Omental fat pad (tissue), 3 donors: ENCODE measurements at regions not wholly inside any gene's neighbourhood (a gene's known extent, or its start where the extent isn't known, plus 50 kb on each side); places are given as distances from the start of the nearest gene placed in this dataset.

Experiments
- ATAC-seq: fragments of 150-250 bp; one replicate; pipeline ENCODE4 v1.9.1; 2016; ENCODE audit warnings: mild to moderate bottlenecking, moderate library complexity; ENCODE audit not compliant: low FRiP score
- DNase-seq: peaks from one replicate; pipeline ENCODE4 v3.0.0-alpha.2; 2019; ENCODE audit warnings: low spot score
- TF ChIP-seq, protein P1 (sequence below), 3 donors: fragments of 450-650 bp; IDR thresholded peaks; one replicate each; pipeline ENCODE4 v1.5.1; 2016 to 2017; ENCODE audit warnings: antibody characterized with exemption in 3 of 3, mild to moderate bottlenecking in 3 of 3, moderate library complexity in 2 of 3

DNA sequence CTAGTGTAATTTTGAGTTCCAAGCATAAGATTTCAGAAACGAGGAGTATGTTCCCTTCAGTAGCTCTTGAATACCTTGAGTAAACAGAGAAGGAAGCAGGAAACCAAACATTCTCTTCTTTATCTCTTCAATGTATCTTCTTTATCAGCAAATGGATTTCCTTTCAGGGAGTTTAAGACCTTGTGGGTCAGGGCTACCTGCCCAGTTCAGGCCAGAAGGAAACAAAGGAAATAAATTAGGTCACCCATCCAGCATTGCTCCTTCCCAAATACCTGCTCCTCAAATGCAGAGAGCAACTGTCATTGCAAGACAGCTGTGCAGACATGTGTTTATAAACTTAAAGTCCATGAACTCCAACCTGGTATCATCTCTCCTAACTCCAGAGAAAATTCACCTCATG lies 130.1 kb upstream of the SOD1 start:
- TF ChIP-seq, protein P1, sequence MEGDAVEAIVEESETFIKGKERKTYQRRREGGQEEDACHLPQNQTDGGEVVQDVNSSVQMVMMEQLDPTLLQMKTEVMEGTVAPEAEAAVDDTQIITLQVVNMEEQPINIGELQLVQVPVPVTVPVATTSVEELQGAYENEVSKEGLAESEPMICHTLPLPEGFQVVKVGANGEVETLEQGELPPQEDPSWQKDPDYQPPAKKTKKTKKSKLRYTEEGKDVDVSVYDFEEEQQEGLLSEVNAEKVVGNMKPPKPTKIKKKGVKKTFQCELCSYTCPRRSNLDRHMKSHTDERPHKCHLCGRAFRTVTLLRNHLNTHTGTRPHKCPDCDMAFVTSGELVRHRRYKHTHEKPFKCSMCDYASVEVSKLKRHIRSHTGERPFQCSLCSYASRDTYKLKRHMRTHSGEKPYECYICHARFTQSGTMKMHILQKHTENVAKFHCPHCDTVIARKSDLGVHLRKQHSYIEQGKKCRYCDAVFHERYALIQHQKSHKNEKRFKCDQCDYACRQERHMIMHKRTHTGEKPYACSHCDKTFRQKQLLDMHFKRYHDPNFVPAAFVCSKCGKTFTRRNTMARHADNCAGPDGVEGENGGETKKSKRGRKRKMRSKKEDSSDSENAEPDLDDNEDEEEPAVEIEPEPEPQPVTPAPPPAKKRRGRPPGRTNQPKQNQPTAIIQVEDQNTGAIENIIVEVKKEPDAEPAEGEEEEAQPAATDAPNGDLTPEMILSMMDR (IDR thresholded peaks at IDR 0.05): no peak
- DNase-seq (no peak), ATAC-seq (no peak)

DNA sequence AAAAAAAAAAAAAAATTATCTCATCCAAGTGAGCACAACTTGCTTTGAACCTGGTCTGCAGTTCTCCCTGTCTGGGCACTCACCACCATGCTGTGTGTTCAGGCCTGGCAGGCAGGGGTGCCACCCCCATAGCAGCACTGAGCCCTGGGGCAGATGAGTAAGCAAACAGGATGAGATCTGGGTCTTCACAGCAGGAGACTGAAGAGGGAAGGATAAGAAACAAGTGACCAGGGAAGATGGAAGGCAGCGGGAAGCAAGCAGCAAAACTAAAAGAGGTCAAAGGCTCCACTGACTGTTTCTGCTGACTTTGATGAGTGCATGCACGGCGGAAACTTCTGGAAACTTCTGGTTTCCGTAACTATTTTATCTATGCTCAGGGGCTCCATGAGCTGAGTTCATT lies 133.5 kb upstream of the SOD1 start:
- no peak for DNase-seq
- TF ChIP-seq, protein P1 (IDR thresholded peaks at IDR 0.05): no peak
- no peak for ATAC-seq

DNA sequence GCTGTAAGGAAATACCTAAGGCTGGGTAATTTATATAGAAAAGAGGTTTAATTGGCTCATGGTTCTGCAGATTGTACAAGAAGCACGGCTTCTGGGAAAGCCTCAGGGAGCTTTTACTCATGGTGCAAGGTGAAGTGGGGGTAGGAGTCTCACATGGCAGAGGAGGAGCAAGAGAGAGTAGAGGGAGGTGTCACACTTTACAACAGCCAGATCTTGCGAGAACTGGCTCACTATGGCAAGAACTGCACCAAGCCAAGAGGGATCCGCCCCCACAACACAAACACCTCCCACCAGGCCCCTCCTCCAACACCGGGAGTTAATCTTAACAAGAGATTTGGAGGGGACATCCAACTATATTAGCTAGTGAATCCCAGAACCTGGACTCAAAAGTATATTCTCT lies 135.4 kb upstream of the SOD1 start:
- DNase-seq: no peak
- TF ChIP-seq, protein P1 (IDR thresholded peaks at IDR 0.05): no peak
- ATAC-seq: no peak

GRCh38 chr21:31521515-31521914 lies 138.0 kb upstream of the SOD1 start:
- ATAC-seq (no peak), DNase-seq (no peak)
- TF ChIP-seq, protein P1 (IDR thresholded peaks at IDR 0.05): no peak

GRCh38 chr21:31520561-31521098 lies 138.9 kb upstream of the SOD1 start:
- ATAC-seq (no peak), DNase-seq (no peak)
- TF ChIP-seq, protein P1 (IDR thresholded peaks at IDR 0.05): no peak

GRCh38 chr21:31518580-31518979 lies 140.9 kb upstream of the SOD1 start:
- no peak for ATAC-seq
- no peak for DNase-seq
- TF ChIP-seq, protein P1 (IDR thresholded peaks at IDR 0.05): no peak

- TF ChIP-seq, protein P1 (IDR thresholded peaks at IDR 0.05): no peak
- no peak for DNase-seq
- ATAC-seq: no peak
These were observed 141.7 kb upstream of the SOD1 start for GRCh38 chr21:31517664-31518414.
